GM15510 (cell line): ENCODE measurements at regions not wholly inside any gene's neighbourhood (a gene's known extent, or its start where the extent isn't known, plus 50 kb on each side); places are given as distances from the start of the nearest gene placed in this dataset.

ENCODE experiments used
- POLR2A ChIP-seq: IDR thresholded peaks from 3 replicates; pipeline ENCODE4 v1.6.1; 2011; ENCODE audit warnings: borderline replicate concordance; ENCODE audit not compliant: insufficient read length; ENCODE audit errors: extremely low read depth

DNA sequence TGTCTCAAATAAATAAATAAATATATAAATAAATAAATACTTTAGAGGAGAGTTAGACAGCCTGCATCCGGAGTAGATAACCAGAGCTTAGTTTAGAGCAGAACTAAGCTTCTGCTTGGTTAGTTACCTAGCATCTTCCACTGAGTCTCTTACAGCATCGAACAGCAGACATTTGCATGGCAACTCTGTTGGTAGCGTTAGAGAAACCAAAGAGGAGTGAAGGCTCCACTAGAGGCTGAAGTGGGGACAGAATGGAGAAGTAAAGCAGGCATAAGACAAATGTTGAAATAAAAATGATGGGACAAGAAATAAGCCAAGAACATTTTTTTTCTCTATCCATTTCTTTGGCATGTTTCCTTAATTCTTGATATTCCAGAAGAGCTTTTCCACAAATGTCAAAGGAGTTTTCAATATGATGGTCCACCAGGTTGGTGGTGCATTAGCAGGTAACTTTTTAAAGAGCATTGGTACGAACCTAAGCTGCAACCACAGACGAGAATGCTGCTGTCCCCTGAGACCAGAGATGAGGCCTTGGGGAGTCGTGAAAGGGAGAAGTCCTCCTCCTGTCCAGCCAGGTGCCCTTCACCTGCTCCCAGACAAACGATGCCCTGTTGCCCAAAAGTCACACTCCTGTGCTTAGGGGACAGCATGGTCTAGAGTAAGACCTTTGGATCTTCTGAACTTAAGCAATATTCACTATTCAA lies 438.3 kb downstream of the DIRAS2 start:
- TF ChIP-seq POLR2A, result no peak

DNA sequence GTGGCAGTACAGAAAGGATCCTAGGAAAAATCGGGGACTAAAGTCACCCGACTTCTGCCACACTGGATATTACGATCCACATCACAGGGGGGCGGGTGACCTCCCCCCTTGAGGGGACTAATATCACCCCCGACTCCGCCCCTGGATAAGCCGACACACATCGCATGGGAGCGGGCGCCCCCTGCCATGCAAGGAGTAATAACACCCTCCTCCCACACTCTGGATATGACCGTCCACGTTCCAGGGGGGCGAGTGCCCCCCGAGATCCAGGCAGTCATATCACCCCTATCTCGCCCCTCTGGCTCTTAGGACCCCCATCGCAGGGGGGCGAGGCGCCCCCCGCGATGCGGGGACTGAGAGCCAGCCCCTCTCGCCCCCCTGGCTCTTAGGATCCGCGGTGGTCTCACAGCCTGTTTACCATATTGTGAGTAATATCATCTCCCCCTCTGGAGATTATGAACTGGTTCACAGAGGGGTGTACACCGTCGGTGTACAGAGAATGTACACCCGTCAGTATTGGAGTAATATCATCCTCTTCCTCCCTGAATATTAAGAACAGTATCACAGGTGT lies 423.0 kb downstream of the DIRAS2 start:
- TF ChIP-seq POLR2A, result no peak

- TF ChIP-seq POLR2A, result no peak
These were observed 402.1 kb downstream of the DIRAS2 start for GRCh38 chr9:90240541-90240940.

GRCh38 chr9:90245661-90246060 lies 397.0 kb downstream of the DIRAS2 start:
- no peak for TF ChIP-seq POLR2A

DNA sequence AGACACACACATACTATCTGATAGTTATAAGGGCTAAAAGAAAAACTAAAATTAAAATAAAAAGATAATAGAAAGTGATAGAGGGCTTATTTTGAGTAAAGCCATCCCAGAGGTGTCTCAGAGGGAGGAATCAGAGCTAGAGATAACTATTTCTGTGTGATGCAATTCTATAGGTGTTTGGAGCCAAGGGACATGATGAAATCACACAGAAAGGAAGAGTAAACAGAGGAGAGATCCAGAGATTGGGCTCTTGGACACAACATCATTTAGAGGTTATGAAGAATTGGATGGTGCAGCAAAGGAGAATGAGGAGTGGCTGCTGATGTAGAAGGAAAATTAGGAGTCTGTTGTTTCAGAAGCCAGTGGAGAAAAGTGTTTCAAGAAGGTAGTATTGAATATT lies 393.5 kb downstream of the DIRAS2 start:
- no peak for TF ChIP-seq POLR2A

GRCh38 chr9:90251316-90251715 lies 391.3 kb downstream of the DIRAS2 start:
- no peak for TF ChIP-seq POLR2A

GRCh38 chr9:90256345-90256744 lies 386.3 kb downstream of the DIRAS2 start:
- no peak for TF ChIP-seq POLR2A

- no peak for TF ChIP-seq POLR2A
These were observed 383.0 kb downstream of the DIRAS2 start for GRCh38 chr9:90259311-90260246.

DNA sequence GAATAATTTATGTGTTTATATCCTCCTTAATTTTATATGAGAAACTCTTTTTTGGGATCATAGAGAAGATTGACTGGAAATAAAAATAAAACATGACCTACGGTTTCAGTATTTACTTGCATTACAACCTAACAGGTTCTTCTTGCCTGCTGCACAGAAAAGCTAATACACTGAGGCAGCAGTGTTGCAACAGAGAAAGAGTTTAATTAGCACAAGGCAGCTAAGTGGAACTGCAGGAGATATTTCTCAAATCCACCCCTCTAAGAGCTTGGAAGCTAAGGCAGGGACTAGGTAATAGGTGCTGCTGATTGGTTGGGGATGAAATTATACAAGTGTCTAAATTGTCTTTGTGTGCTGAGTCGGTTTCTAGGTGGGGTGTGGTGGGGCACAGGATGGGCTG lies 380.9 kb downstream of the DIRAS2 start:
- TF ChIP-seq POLR2A, result no peak

GRCh38 chr9:90268613-90269012 lies 374.0 kb downstream of the DIRAS2 start:
- no peak for TF ChIP-seq POLR2A

DNA sequence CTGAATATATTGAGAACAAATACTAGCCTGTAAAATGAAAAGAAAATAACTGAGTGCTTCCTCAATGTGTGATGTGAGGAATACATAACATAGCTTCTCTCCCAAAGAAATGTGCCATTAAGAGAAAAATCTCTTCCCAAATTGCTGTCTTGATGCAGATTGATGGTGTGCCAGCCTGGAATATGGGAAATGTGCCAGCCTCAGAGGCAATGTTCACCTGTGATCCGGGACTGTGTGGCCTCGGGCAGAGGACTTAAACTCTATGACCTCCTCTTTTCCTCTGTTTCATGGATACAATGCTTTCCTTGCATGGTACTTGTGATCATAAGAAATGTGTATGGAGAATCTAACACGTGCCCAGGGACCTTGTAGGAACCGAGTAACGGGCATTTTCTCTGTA lies 370.9 kb downstream of the DIRAS2 start:
- no peak for TF ChIP-seq POLR2A

GRCh38 chr9:90274725-90275124 lies 367.9 kb downstream of the DIRAS2 start:
- no peak for TF ChIP-seq POLR2A

DNA sequence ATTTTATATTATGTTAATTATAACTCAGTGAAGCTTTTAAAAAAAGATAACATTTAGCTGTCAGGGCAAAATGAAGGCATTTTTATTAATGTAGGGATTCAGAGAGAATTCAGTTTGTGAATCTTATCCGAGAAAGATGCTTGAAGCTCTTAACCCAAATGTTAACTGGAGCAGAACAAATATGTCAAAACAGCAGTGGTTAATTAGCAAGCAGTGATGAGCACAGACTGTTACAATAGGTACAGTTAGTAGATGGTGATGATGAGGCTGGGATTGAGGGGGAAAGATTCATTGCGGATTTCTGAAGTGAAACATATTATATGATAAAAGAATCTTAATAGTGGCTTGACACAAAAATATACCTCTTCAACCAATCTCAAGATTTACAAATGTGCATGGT lies 356.7 kb downstream of the DIRAS2 start:
- no peak for TF ChIP-seq POLR2A

DNA sequence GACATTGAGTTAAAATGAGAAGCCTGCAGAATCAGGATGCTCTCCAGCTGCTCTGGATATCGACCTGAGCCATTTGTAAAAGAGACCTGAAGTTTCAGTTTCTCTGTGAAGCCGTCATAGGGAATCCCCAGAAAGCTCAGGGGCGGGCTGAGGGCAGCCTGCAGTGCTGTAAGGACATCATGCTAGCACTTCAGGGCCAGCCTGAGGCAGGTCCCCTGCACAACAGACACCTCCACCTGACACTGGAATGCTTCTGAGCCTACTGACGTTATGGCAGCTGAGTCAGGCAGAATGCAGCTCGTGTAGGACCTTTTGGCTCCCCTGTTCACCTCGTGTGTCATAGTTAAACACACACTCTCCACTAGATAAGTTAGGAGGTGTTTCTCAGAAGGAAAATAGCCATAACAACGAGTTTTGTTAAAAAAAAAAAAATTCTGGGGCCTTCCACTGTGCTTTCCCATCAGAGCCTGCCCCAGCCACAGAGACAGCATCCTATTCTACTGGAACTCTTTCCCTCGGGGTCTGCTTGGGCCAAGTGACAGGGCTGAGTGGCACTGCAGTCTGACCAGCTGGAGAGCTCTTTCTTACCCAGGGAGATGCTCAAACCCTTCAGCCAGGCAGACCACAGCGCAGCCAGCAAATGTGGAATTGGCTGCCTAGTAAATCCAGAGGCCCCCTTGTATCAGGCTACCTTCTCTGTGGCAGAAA lies 354.9 kb downstream of the DIRAS2 start:
- no peak for TF ChIP-seq POLR2A

- no peak for TF ChIP-seq POLR2A
These were observed 354.4 kb downstream of the DIRAS2 start for GRCh38 chr9:90288275-90288639.

DNA sequence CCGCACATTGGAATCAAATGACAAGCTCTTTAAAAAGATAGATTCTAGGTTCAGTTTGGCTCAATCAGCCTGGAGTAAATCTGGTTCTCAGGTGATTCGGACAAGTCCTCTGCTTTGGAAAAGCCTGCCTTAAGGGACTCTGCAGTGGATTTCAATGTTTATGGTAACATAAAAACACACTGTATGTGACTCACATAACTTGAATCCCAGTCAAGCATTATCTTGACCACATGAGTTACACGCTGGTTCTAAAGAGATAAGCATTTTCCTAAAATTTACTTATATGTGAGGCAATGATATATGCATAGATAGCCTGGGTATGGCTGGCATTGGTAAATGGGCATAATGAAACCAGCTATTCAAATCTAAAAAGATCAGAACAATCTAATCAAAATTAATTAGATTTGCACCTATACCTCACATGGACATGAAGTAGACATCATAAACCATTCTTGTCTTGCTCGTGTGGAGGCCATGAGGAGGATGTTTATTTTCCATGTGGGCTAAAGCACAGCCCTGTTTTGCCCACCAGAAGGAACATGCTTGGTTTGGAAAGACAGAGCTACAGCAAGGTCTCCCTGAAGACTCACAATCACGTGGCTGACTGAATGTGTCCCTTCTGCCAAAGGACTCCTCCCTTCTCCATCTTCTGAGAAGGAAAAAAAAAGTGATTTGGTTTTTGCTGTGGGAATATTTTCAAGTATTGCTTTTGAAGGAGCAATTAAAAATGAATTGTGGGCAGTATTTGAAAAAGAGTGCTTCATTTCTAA lies 351.7 kb downstream of the DIRAS2 start:
- TF ChIP-seq POLR2A, result no peak
